OCI-LY3 (cell line): ENCODE measurements at regions not wholly inside any gene's neighbourhood (a gene's known extent, or its start where the extent isn't known, plus 50 kb on each side); places are given as distances from the start of the nearest gene placed in this dataset.

ENCODE experiments used
- H2AFZ ChIP-seq: fragments of 200-600, 300-600 bp; shearing (Covaris generic); 2 replicates; pipeline ENCODE4 v1.6.0; 2014; ENCODE audit warnings: antibody characterized with exemption, low read depth, low read length
- H3K27ac ChIP-seq: fragments of 200-600, 300-600 bp; sonication (generic); 2 replicates; pipeline ENCODE4 v1.5.1; 2014; ENCODE audit warnings: mild to moderate bottlenecking, low read length, moderate library complexity, mixed read lengths
- H3K27me3 ChIP-seq: fragments of 200-600, 300-600 bp; sonication (generic); 2 replicates; pipeline ENCODE4 v1.6.1; 2014; ENCODE audit warnings: low read depth, low read length, mixed read lengths
- H3K36me3 ChIP-seq: fragments of 200-600, 300-600 bp; sonication (generic); replicated peaks from 2 replicates; pipeline ENCODE3; 2014; ENCODE audit warnings: low read depth, low read length, mixed read lengths
- H3K4me1 ChIP-seq: fragments of 300-600, 200-600 bp; sonication (generic); 2 replicates; pipeline ENCODE4 v1.6.1; 2014; ENCODE audit warnings: low read length, mixed read lengths
- H3K4me2 ChIP-seq: fragments of 200-600, 300-600 bp; sonication (generic); 2 replicates; pipeline ENCODE4 v1.6.1; 2014; ENCODE audit warnings: low read length, mixed read lengths
- H3K4me3 ChIP-seq: fragments of 300-600, 200-600 bp; sonication (generic); 2 replicates; pipeline ENCODE4 v1.5.1; 2014; ENCODE audit warnings: antibody characterized with exemption, mild to moderate bottlenecking, low read length, moderate library complexity
- H3K79me2 ChIP-seq: fragments of 300-600, 200-600 bp; shearing (Covaris generic); 2 replicates; pipeline ENCODE4 v1.6.1; 2014; ENCODE audit warnings: mild to moderate bottlenecking, low read length, mixed read lengths
- H3K9ac ChIP-seq: fragments of 300-600, 200-600 bp; shearing (Covaris generic); 2 replicates; pipeline ENCODE4 v1.6.0; 2014; ENCODE audit warnings: mild to moderate bottlenecking, low read length, moderate library complexity
- H3K9me3 ChIP-seq: fragments of 200-600, 300-600 bp; shearing (Covaris generic); 2 replicates; pipeline ENCODE4 v1.6.1; 2014; ENCODE audit warnings: low read length, mixed read lengths; ENCODE audit not compliant: insufficient read depth
- H4K20me1 ChIP-seq: fragments of 200-600, 300-600 bp; sonication (generic); 2 replicates; pipeline ENCODE4 v1.6.1; 2016; ENCODE audit warnings: low read length, mixed read lengths; ENCODE audit not compliant: insufficient read depth
- CTCF ChIP-seq: fragments of 200-600, 300-600 bp; sonication (generic); IDR thresholded peaks from 2 replicates; pipeline ENCODE4 v1.5.1; 2014; ENCODE audit warnings: antibody characterized with exemption, low read length, low read depth
- EZH2phosphoT487 ChIP-seq: fragments of 200-600 bp; shearing (Covaris generic); IDR thresholded peaks from 2 replicates; pipeline ENCODE4 v1.6.1; 2018; ENCODE audit warnings: antibody characterized with exemption, mixed run types, low read depth

GRCh38 chr18:26646901-26647300, 98.5 kb upstream of the KCTD1 start:
- H3K9ac ChIP-seq: no peak overlapping the region
- TF ChIP-seq CTCF (no peak), EZH2phosphoT487 (no peak)

GRCh38 chr18:26642440-26643348, 94.3 kb upstream of the KCTD1 start:
- no peaks in the 10 kb centered on the region for H4K20me1 ChIP-seq
- no peaks in the 10 kb centered on the region for H3K36me3 ChIP-seq
- no peaks in the 10 kb centered on the region for H3K79me2 ChIP-seq
- H3K4me3 ChIP-seq: peak overlapping the region; percentile 27; the same call in 1 of the 2 replicates
- H2AFZ ChIP-seq: no peak overlapping the region
- no peak overlapping the region for H3K27ac ChIP-seq
- no peaks in the 10 kb centered on the region for H3K9me3 ChIP-seq
- H3K27me3 ChIP-seq: 0 out of 2 replicates have a peak, but pooled peaks cover 3% of the 10 kb centered on the region
- peak overlapping the region; percentile 39 for H3K4me2 ChIP-seq
- H3K4me1 ChIP-seq: peaks cover 44% of the 10 kb centered on the region
- TF ChIP-seq CTCF: no peak
- no peak overlapping the region for H3K9ac ChIP-seq

More at GRCh38 chr18:26646901-26647300, 98.5 kb upstream of the KCTD1 start:
- Histone ChIP-seq H3K36me3 (no peaks in the 10 kb centered on the region), H3K27ac (no peak overlapping the region), H3K79me2 (no peaks in the 10 kb centered on the region), H3K4me1 (peaks cover 52% of the 10 kb centered on the region), H4K20me1 (no peaks in the 10 kb centered on the region), H3K27me3 (peaks cover 11% of the 10 kb centered on the region), H3K9me3 (no peaks in the 10 kb centered on the region), H3K4me2 (0 out of 2 replicates have a peak overlapping the region, but pooled peaks have one; percentile 15), H3K4me3 (no peak overlapping the region), H2AFZ (no peak overlapping the region)

- 0 out of 2 replicates have a peak, but pooled peaks cover 3% of the 10 kb centered on the region for H3K27me3 ChIP-seq
These were observed 92.2 kb upstream of the KCTD1 start for GRCh38 chr18:26640541-26640940.

More at GRCh38 chr18:26640541-26640940, 92.2 kb upstream of the KCTD1 start:
- Histone ChIP-seq H4K20me1 (no peaks in the 10 kb centered on the region), H2AFZ (no peak overlapping the region), H3K36me3 (no peaks in the 10 kb centered on the region), H3K79me2 (no peaks in the 10 kb centered on the region), H3K9me3 (no peaks in the 10 kb centered on the region), H3K4me1 (peaks cover 29% of the 10 kb centered on the region), H3K27ac (no peak overlapping the region), H3K9ac (no peak overlapping the region), H3K4me2 (no peak overlapping the region), H3K4me3 (no peak overlapping the region)
- TF ChIP-seq CTCF (no peak), EZH2phosphoT487 (no peak)
